Activated CD4-positive, alpha-beta T cell treated with anti-CD3 and anti-CD28 coated beads for 48 hours (primary cell): ENCODE measurements at regions not wholly inside any gene's neighbourhood (a gene's known extent, or its start where the extent isn't known, plus 50 kb on each side); places are given as distances from the start of the nearest gene placed in this dataset.

Source experiments
- DNase-seq: peaks from one replicate; pipeline ENCODE4 v3.0.0-alpha.2; 2020

- no peak for DNase-seq
Observed at GRCh38 chr6:54646069-54646950, 200.3 kb upstream of the FAM83B start.

GRCh38 chr6:54646951-54647664 lies 199.5 kb upstream of the FAM83B start:
- DNase-seq = no peak

- DNase-seq = no peak
Observed at GRCh38 chr6:54654381-54654780, 192.2 kb upstream of the FAM83B start.

GRCh38 chr6:54655162-54655561 lies 191.4 kb upstream of the FAM83B start:
- no peak for DNase-seq

GRCh38 chr6:54665278-54665677 lies 181.3 kb upstream of the FAM83B start:
- DNase-seq = no peak

DNA sequence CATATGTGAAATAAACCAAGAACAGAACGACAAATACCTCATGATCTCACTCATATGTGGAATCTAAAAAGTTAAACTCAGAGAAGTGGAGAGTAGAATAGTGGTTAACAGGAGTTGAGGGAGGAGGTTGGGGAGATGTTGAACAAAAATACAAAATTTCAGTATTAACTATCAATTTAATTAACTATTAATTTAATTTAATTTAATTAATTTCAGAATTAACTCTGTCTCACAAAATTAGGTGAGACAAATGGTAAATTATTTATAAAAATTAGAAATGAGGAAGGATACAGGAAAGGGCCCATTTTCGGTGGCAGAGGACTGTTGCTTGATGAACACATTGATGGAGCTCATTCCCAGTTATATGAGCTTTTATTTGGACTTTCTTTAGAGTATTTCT lies 166.0 kb upstream of the FAM83B start:
- no peak for DNase-seq

DNA sequence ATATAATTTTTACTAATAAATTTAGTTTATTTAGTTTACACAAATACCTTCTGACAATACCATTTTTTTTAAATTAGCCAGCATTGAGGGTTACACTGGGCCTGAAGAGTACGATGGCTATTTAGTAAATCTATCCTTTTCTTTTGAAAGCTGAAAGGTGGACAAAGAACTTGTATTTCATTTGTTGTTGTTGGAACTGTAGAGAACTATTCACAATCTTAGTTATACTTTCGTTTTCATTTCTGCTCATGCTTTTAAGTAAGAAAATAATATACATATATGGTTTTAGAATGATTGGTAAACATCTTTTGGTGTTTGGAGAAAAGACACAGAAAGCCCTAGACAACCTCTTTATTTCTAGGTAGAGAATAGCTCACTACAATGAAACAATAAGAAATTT lies 165.3 kb upstream of the FAM83B start:
- DNase-seq = no peak

GRCh38 chr6:54681987-54682386 lies 164.6 kb upstream of the FAM83B start:
- no peak for DNase-seq

DNA sequence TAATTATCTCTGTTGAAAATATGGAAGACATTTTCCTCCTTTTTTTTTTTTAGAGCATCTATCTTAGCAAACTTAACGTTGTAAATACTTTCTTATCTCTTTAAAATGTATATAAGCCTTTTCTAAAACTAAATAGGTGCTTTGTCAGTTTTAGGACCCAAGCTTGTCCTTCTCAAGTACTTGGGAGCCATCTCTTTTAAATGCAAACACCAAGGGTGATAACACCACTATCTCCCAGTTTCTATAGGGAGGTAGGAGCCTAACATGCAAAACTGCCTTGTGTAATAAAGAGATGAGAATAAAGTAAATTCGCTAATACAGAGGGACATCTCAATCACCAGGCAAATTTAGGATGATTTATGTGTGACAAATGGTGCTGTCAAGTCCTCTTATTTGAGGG lies 157.0 kb upstream of the FAM83B start:
- no peak for DNase-seq

DNA sequence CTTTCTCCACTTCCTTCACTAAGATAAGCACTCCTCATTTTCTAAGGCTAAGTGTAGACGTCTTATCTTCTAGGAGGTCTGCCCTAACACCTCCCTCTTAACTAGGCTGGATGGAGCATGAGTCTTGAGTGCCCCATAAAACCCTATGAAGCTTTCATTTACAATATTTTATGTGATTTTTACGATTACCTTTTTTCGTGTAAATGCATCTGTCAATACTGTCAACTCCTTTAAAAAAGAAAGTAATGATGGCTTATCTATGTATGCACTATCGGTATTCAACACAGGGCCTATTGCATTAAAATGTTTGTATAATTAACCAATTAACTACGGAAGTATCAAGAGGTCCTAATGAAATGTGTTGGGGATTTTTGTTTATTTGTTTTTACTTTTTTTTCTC lies 156.0 kb upstream of the FAM83B start:
- DNase-seq = no peak

- DNase-seq = no peak
Observed at GRCh38 chr6:54694928-54695532, 151.5 kb upstream of the FAM83B start.

GRCh38 chr6:54695815-54696214 lies 150.8 kb upstream of the FAM83B start:
- no peak for DNase-seq

DNA sequence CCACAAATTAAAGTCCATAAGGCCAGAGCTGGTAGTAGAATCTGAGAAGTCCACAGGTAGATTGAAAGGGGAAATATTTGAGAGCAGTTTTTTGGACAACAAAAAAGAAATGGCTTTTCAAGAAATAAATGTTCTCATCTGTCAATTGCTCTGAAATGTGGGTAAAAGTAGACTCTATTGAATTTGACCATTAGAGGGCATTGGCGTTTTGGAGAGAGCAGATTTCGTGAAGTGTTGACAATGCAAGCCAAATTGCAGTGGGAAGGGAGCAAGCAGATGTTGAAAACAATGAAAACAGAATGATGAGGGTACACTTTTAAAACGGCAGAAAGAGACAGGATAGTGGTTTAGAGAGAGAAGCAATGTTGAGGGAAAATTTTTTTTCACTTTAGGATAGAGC lies 149.1 kb upstream of the FAM83B start:
- no peak for DNase-seq

DNA sequence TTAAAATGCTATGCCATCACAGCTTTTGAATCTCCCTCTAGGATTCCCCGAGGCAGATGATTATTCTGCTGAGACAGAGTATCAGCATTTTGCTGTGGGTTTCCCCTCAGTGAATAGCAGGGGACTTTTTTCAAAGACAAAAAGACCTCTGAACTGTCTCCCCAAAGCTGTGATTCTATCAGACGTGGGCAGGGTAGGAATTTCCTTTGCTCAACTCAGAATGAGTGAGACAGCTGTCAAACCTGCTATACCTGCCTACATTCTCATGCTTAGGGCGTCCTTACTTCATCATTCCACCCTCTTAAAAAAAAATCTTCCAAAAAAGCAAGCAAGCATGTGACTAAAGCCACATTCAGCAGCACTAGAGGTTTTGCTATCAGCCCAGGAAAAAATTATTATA lies 147.6 kb upstream of the FAM83B start:
- DNase-seq = no peak

- DNase-seq = no peak
Observed at GRCh38 chr6:54700158-54700557, 146.4 kb upstream of the FAM83B start.

DNA sequence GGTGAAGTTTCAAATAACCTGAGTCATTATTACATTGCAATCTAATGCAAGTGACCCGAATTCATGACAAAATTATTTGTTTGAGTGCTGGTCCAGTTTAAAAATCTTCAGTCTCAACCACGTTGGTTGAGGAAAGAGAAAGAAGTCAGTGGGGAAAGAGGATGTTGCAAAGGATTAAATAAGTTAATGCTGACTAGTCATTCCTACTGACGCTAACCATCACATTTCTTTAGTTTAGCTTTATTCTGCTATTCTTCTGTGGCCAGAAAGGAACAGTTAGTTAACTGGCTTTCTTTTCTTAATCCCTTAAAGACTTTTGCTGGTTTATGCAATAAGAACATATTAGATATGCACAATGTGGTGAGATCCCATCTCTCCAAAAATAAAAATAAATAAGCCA lies 143.8 kb upstream of the FAM83B start:
- no peak for DNase-seq

GRCh38 chr6:54706391-54706790 lies 140.2 kb upstream of the FAM83B start:
- DNase-seq = no peak

- no peak for DNase-seq
Observed at GRCh38 chr6:54706844-54707605, 139.5 kb upstream of the FAM83B start.

- DNase-seq = no peak
Observed at GRCh38 chr6:54710456-54710855, 136.1 kb upstream of the FAM83B start.

GRCh38 chr6:54716010-54716409 lies 130.6 kb upstream of the FAM83B start:
- DNase-seq = no peak

- no peak for DNase-seq
Observed at GRCh38 chr6:54716877-54717276, 129.7 kb upstream of the FAM83B start.

DNA sequence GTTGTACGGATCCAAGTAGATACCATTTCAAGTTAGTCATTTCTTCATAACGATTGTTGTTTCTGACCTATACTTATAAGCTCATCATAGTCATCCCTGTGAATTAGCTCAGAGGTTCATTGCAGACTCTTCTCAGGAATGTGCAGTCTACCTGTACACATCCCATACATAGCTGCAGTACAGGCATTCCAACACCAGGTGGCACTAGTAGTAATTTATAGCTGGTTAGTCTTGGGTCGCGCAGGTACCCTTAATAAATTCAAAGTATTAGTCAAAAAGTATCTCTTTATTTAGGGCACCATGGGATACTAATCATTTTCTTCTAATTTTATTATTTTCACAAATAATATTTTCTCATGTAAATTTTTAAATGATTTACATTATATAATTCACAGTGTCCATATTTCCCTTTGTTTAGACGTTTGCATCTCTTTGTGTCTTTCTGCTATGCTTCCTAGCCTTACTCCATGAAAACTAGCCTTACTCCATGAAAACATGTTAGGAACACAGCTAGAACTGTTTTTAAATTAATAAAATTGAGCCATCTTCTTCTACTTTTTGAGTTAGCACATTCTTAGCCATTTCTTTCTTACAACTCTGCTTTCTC lies 128.6 kb upstream of the FAM83B start:
- DNase-seq = peak; percentile 73

DNA sequence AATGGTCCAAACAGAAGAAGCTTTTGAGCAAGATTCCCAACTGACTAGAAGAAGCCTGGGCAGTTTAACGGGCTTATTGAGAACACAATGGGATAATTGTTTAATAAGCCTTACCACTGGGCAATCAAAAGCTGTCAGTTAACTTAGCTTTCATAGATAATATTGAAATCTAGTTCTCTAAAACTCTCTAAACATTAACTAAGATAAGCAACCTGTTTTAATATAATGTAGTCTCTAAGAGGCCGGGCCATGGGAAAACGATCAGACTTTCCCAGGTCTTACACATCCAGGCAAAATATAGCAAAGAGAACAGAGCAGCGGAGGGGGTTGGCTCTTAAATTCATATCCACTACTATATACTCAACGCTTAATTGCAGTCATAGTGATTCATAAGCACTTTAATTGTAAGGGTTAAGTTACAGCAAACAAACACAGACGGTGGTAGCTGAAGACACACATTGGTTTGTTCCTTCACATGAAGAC lies 128.0 kb upstream of the FAM83B start:
- DNase-seq = no peak
